SK-N-SH (cell line): ENCODE measurements at regions not wholly inside any gene's neighbourhood (a gene's known extent, or its start where the extent isn't known, plus 50 kb on each side); places are given as distances from the start of the nearest gene placed in this dataset.

ENCODE experiments used
- CTCF ChIP-seq: fragments of 200-600 bp; sonication (generic); IDR thresholded peaks from 2 replicates; pipeline ENCODE4 v1.6.1; 2017; ENCODE audit warnings: antibody characterized with exemption, mild to moderate bottlenecking, moderate library complexity
- EZH2phosphoT487 ChIP-seq: fragments of 200-600 bp; sonication (generic); IDR thresholded peaks from 2 replicates; pipeline ENCODE4 v1.6.1; 2017; ENCODE audit warnings: low read depth, mixed run types, mild to moderate bottlenecking, antibody characterized with exemption, moderate library complexity, borderline replicate concordance
- GABPA ChIP-seq: IDR thresholded peaks from 2 replicates; pipeline ENCODE4 v1.4.0; 2012; ENCODE audit warnings: low read depth, mild to moderate bottlenecking
- MXI1 ChIP-seq: IDR thresholded peaks from 2 replicates; pipeline ENCODE4 v1.6.1; 2012; ENCODE audit warnings: mild to moderate bottlenecking, low read depth, low read length, improper control_type of control experiment
- POLR2AphosphoS5 ChIP-seq: IDR thresholded peaks from 2 replicates; pipeline ENCODE4 v1.6.1; 2012; ENCODE audit warnings: low read depth, low read length
- RAD21 ChIP-seq: IDR thresholded peaks from 2 replicates; pipeline ENCODE4 v1.6.1; 2012; ENCODE audit warnings: mild to moderate bottlenecking, low read length
- RCOR1 ChIP-seq: fragments of 150-350 bp; IDR thresholded peaks from 2 replicates; pipeline ENCODE4 v1.6.1; 2017; ENCODE audit warnings: antibody characterized with exemption, low read length
- REST ChIP-seq: IDR thresholded peaks from 2 replicates; pipeline ENCODE4 v1.6.1; 2012; ENCODE audit warnings: mild to moderate bottlenecking, low read depth, low read length, moderate library complexity
- SIN3A ChIP-seq: IDR thresholded peaks from 2 replicates; pipeline ENCODE4 v1.6.1; 2012; ENCODE audit warnings: low read depth, mild to moderate bottlenecking, low read length, moderate library complexity, borderline replicate concordance

GRCh38 chr11:110777775-110778174, 65.5 kb upstream of the ARHGAP20 start:
- no peak for TF ChIP-seq SIN3A
- no peak for TF ChIP-seq CTCF
- TF ChIP-seq REST: no peak
- no peak for TF ChIP-seq GABPA
- no peak for TF ChIP-seq MXI1
- TF ChIP-seq RAD21: no peak
- no peak for TF ChIP-seq RCOR1
- TF ChIP-seq EZH2phosphoT487: no peak
- TF ChIP-seq POLR2AphosphoS5: no peak
